Smooth muscle cell (in vitro differentiated cells): ENCODE measurements at regions not wholly inside any gene's neighbourhood (a gene's known extent, or its start where the extent isn't known, plus 50 kb on each side); places are given as distances from the start of the nearest gene placed in this dataset.

Source experiments
- DNase-seq: peaks from one replicate; lab custom pipeline; 2025; ENCODE audit not compliant: unreplicated experiment; lab: John Stamatoyannopoulos, UW
- H2AFZ ChIP-seq: fragments of 200-600 bp; sonication (generic); 2 replicates; pipeline ENCODE4 v1.6.0; 2016; ENCODE audit warnings: antibody characterized with exemption, low read depth, mild to moderate bottlenecking
- H3F3A ChIP-seq: fragments of 200-600 bp; sonication (generic); 2 replicates; pipeline ENCODE4 v1.6.0; 2017; ENCODE audit warnings: antibody characterized with exemption, low read depth
- H3K27ac ChIP-seq: fragments of 200-600 bp; sonication (generic); 2 replicates; pipeline ENCODE4 v1.5.1; 2016; ENCODE audit warnings: low read depth, mild to moderate bottlenecking
- H3K27me3 ChIP-seq: fragments of 200-600 bp; sonication (generic); 2 replicates; pipeline ENCODE4 v1.6.1; 2016; ENCODE audit warnings: low read depth, mild to moderate bottlenecking
- H3K36me3 ChIP-seq: fragments of 200-600 bp; sonication (generic); 2 replicates; pipeline ENCODE4 v1.5.1; 2016; ENCODE audit warnings: low read depth
- H3K4me1 ChIP-seq: fragments of 200-600 bp; sonication (generic); 2 replicates; pipeline ENCODE4 v1.5.1; 2016; ENCODE audit warnings: low read depth
- H3K4me2 ChIP-seq: fragments of 200-600 bp; sonication (generic); 2 replicates; pipeline ENCODE4 v1.6.0; 2016; ENCODE audit warnings: mild to moderate bottlenecking
- H3K4me3 ChIP-seq: fragments of 200-600 bp; sonication (generic); 2 replicates; pipeline ENCODE4 v1.5.1; 2016; ENCODE audit warnings: mild to moderate bottlenecking
- H3K79me2 ChIP-seq: fragments of 200-600 bp; sonication (generic); 2 replicates; pipeline ENCODE4 v1.6.0; 2016; ENCODE audit warnings: low read depth, mild to moderate bottlenecking
- H3K9ac ChIP-seq: fragments of 200-600 bp; sonication (generic); 2 replicates; pipeline ENCODE4 v1.6.0; 2016; ENCODE audit warnings: low read depth
- H3K9me3 ChIP-seq: fragments of 200-600 bp; sonication (generic); replicated peaks from 2 replicates; pipeline ENCODE4 v1.5.1; 2016; ENCODE audit warnings: low read depth
- H4K20me1 ChIP-seq: fragments of 200-600 bp; sonication (generic); 2 replicates; pipeline ENCODE4 v1.6.0; 2016; ENCODE audit warnings: low read depth
- WGBS: methylation state at CpG from one replicate; pipeline ENCODE4 v1.1.7; 2016; ENCODE audit warnings: low lambda C conversion rate; 5-methylcytosine and 5-hydroxymethylcytosine counted together
- TF ChIP-seq, protein P1 (sequence below): fragments of 200-600 bp; sonication (generic); IDR thresholded peaks from 2 replicates; pipeline ENCODE4 v1.5.1; 2017; ENCODE audit warnings: borderline replicate concordance, mild to moderate bottlenecking, antibody characterized with exemption; ENCODE audit not compliant: insufficient read depth, poor library complexity, severe bottlenecking

DNA sequence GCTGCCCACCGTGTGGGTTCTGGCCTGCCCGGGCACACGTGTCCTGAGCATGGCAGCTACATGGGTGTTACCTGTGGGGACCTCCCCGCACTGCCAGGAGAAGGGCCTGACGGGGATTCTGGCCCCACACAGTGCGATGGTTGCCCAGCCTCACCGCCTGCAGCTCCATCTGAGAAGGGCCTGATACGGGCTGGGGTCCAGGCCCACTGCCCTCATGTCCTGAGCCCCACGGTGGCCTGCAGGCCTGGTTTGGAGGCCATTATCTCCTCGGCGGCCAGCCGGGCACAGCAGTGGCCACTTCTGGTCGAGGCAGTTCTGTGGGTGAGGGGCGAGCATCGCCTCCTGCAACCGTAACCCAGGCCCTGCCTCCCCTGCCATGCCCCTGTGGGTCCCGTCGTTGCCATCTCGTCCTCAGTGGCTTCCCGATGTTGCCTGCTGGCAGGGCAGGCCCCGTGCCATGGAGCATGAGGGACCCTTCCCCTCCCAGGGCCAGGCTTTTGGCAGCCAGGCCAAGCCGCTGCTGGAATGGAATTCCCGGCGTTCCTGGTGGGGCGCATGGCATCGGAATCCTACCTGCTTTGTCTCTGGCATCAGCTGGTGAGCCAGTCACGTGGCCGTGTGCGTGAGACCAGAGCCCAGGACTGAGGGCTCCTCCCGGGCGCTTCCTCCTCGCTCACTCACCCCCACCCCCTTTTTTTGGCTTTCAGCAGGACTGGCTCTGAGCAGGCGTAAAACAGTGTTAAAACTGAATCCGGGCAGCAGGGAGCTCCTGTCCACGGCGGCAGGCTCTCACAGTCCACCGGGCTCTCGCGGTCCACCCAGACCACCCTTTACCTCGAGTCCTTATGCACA, 71.9 kb upstream of the PPARA start:
- H4K20me1 ChIP-seq, result peaks cover 53% of the 10 kb centered on the region
- H3K79me2 ChIP-seq, result no peaks in the 10 kb centered on the region
- no peak overlapping the region for H3K27ac ChIP-seq
- no peak overlapping the region for H3K4me2 ChIP-seq
- H3K9ac ChIP-seq, result no peak overlapping the region
- H2AFZ ChIP-seq, result no peak overlapping the region
- H3K4me3 ChIP-seq, result no peak overlapping the region
- no peaks in the 10 kb centered on the region for H3K4me1 ChIP-seq
- H3K36me3 ChIP-seq, result no peaks in the 10 kb centered on the region
- no peak for DNase-seq
- no peaks in the 10 kb centered on the region for H3K27me3 ChIP-seq
- 90% methylated on average over 40 of the region's 40 CpGs for WGBS
- no peaks in the 10 kb centered on the region for H3F3A ChIP-seq
- H3K9me3 ChIP-seq, result no peaks in the 10 kb centered on the region
- TF ChIP-seq, protein P1, sequence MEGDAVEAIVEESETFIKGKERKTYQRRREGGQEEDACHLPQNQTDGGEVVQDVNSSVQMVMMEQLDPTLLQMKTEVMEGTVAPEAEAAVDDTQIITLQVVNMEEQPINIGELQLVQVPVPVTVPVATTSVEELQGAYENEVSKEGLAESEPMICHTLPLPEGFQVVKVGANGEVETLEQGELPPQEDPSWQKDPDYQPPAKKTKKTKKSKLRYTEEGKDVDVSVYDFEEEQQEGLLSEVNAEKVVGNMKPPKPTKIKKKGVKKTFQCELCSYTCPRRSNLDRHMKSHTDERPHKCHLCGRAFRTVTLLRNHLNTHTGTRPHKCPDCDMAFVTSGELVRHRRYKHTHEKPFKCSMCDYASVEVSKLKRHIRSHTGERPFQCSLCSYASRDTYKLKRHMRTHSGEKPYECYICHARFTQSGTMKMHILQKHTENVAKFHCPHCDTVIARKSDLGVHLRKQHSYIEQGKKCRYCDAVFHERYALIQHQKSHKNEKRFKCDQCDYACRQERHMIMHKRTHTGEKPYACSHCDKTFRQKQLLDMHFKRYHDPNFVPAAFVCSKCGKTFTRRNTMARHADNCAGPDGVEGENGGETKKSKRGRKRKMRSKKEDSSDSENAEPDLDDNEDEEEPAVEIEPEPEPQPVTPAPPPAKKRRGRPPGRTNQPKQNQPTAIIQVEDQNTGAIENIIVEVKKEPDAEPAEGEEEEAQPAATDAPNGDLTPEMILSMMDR, result no peak

GRCh38 chr22:46079093-46079860, 71.0 kb upstream of the PPARA start:
- no peak overlapping the region for H3K4me3 ChIP-seq

DNA sequence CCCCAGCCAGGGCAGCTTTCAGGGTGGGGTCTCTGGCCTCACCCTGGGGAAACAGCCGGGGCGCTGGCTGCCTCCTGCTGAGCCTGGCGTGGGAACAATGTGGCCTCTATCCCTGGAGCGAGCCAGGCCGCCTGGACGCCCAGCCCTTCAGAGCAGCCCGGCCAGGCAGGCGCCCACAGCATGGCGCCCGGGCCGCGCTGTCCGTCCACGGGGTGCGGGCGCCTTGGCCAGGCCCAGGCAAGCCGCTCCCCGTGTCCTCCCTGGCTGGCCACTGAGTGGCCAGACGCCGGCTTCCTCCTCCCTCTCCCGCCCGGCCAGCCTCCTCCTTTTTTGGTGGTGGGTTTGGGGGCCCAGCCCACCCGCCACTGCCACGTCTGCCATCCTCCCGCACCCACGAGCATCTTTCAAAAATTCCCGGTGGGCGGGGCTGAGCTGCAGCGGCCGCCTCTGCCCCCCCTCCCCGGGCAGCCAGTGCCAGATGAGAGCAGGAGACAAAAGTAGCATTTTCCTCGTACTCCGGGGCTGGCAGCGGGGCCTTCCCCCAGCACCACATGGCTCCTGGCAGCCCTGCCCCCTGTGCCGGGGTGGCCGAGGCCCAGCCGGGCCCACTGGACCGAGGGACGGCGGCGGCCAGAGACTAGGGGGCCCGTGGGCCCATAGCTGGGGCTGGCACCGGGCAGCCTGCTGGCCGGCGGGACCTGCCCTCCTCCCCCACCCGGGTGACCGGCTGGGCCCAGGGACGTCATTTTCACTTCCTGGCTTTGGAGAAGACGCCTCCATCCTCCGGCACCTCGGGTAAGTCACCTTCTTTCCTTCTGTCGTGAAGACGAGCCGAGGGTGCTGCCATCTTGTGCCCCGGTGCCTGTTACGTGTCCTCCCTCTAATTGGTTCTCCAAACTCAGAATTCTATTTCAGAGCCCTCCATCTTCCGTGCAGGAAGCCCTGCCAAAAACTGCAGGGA, 70.2 kb upstream of the PPARA start:
- no peaks in the 10 kb centered on the region for H3K4me1 ChIP-seq
- WGBS, result 96% methylated on average over 52 of the region's 57 CpGs

More at GRCh38 chr22:46079093-46079860, 71.0 kb upstream of the PPARA start:
- Histone ChIP-seq H3K4me2 (no peak overlapping the region), H3K27ac (no peak overlapping the region), H3K4me1 (no peaks in the 10 kb centered on the region), H3F3A (no peaks in the 10 kb centered on the region), H4K20me1 (peaks cover 45% of the 10 kb centered on the region), H3K9ac (no peak overlapping the region), H3K79me2 (no peaks in the 10 kb centered on the region), H3K9me3 (no peaks in the 10 kb centered on the region), H3K36me3 (no peaks in the 10 kb centered on the region), H3K27me3 (no peaks in the 10 kb centered on the region), H2AFZ (no peak overlapping the region)
- TF ChIP-seq, protein P1, result no peak
- 95% methylated on average over 21 of the region's 21 CpGs for WGBS
- no peak for DNase-seq

More for the DNA sequence above, 70.2 kb upstream of the PPARA start:
- Histone ChIP-seq H3K36me3 (no peaks in the 10 kb centered on the region), H4K20me1 (peaks cover 38% of the 10 kb centered on the region), H3K79me2 (no peaks in the 10 kb centered on the region), H3F3A (no peaks in the 10 kb centered on the region), H3K4me2 (no peak overlapping the region), H3K27me3 (no peaks in the 10 kb centered on the region), H3K4me3 (no peak overlapping the region), H3K9me3 (no peaks in the 10 kb centered on the region), H3K27ac (no peak overlapping the region), H2AFZ (no peak overlapping the region), H3K9ac (no peak overlapping the region)
- no peak for DNase-seq
- TF ChIP-seq, protein P1, result no peak
